ENCODE measurements at regions not wholly inside any gene's neighbourhood (a gene's known extent, or its start where the extent isn't known, plus 50 kb on each side); places are given as distances from the start of the nearest gene placed in this dataset.

DNA sequence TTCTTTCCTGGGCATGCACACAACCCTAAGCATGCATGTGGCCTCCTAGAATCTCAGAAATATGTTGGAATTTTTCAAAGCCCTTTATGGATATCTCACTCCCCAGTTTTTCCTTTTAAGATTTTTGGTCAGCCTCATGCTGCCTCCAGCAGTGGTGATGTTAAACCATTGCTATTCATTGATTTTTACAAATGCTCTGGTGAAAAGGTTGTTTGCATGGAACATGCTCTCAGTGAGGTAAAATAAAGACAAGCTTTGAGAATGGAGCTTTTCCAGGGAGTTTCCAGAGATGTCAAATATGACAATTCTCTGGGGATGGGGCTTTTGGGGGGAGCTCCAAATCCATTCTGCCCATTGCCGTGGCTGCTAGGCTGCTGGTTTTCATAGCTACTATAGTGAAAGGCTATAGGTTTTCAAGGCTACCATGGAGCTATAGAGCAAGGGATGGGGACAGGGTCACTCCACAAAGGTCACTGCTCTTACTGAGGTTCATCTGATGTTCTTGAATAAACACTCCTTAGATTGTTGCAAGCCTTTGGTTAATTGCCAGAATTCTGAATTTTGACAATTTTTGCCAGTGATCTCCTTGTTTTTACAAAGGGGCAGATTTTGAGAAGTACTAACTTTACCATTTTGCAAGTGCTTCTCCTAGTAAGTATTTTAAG is 178.1 kb upstream of the ARG1 start:
- TF ChIP-seq CTCF (IDR thresholded peaks at IDR 0.05; ENCODE audit: poor library complexity, severe bottlenecking) = no peak
- TF ChIP-seq EP300 (conservative IDR thresholded peaks at IDR 0.05; ENCODE audit: poor library complexity, severe bottlenecking) = no peak

All from neural cell (in vitro differentiated cells).